Ovary (tissue), 7 donors: ENCODE measurements at regions not wholly inside any gene's neighbourhood (a gene's known extent, or its start where the extent isn't known, plus 50 kb on each side); places are given as distances from the start of the nearest gene placed in this dataset.

Source experiments
- DNase-seq, 5 donors: peaks; one replicate each; pipeline ENCODE4 v3.0.0-alpha.2; 2019 to 2020
- H3K27ac ChIP-seq, 2 donors: fragments of 200-600 bp; one replicate each; pipeline versions ENCODE4 v1.5.1 to v1.8.0; 2019 to 2022
- H3K27me3 ChIP-seq: fragments of 200-600 bp; one replicate; pipeline ENCODE4 v1.8.0; 2022
- H3K36me3 ChIP-seq: fragments of 200-600 bp; sonication (generic); one replicate; pipeline ENCODE4 v1.5.1; 2019
- H3K4me1 ChIP-seq: one replicate; pipeline ENCODE4 v1.8.1; 2013; ENCODE audit warnings: mild to moderate bottlenecking, moderate library complexity; ENCODE audit not compliant: insufficient read depth
- H3K4me3 ChIP-seq: fragments of 200-600 bp; sonication (generic); one replicate; pipeline ENCODE4 v1.5.1; 2017
- H3K9me3 ChIP-seq, 2 donors: fragments of 200-600 bp in 1 of 2; sonication (generic) in 1 of 2; one replicate each; pipeline versions ENCODE4 v1.5.1 to v1.8.1; 2013 to 2019; ENCODE audit warnings: mild to moderate bottlenecking in 1 of 2, moderate library complexity in 1 of 2
- EP300 ChIP-seq: sonication (generic); formaldehyde crosslinking; IDR thresholded peaks from one replicate; pipeline ENCODE4 v1.6.1; 2017; ENCODE audit warnings: antibody characterized with exemption
- POLR2A ChIP-seq: fragments of 450-650 bp; IDR thresholded peaks from one replicate; pipeline ENCODE4 v1.6.1; 2017; ENCODE audit warnings: antibody characterized with exemption, mild to moderate bottlenecking, moderate library complexity
- WGBS, 3 donors: extraction: QIAGEN DNeasy Blood & Tissue Kit in 1 of 3; methylation state at CpG; one replicate each; pipeline versions ENCODE4 v1.1.5 to v1.1.7; 2013 to 2017; 5-methylcytosine and 5-hydroxymethylcytosine counted together
- intact Hi-C, 4 donors: fragments of 100-400 bp; cut with DNase I; formaldehyde crosslinking; loops; one replicate each; pipeline versions ENCODE4 v1.11.0 to v1.15.1; 2022 to 2023
- TF ChIP-seq, protein P1 (sequence below), 3 donors: fragments of 450-650 bp in 2 of 3; fragments of 200-600 bp in 1 of 3; IDR thresholded peaks; one replicate each; pipeline versions ENCODE4 v1.5.1 to v1.8.0; 2016 to 2022; ENCODE audit warnings: antibody characterized with exemption in 3 of 3, mild to moderate bottlenecking in 1 of 3
- donor health status: DM: no; HTN: no; CAD: no; lungs with moderate emphysema.
- donor health status: DM: no; HTN: no; CAD: no.
- donor health status: Bipolar disorder and iron deficiency.
- donor health status: DM: no; HTN: no; CAD: no.
- donor health status: DM: yes; HTN: yes; CAD: no.

DNA sequence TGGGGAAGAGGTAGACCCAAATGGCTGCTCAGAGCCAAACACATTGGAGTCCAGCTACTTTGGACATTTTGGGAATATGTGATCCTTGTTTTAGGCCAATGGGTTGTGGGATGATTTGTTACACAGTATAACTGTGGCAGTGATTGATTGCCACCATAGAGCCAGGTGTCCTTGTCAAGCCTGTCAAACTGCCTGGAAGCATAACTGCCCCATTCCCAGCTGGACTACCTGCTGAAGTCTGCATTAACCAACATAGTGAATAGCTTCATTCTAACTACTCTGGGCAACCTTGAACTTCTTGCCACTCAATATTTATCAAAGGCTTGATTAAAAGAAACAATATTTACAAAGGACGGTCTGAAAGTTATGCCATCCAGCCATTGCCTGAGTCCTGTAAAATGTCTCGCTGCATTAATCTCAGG is 164.7 kb downstream of the LINC00237 start:
- TF ChIP-seq EP300 (no peak), POLR2A (no peak)
- TF ChIP-seq, protein P1, sequence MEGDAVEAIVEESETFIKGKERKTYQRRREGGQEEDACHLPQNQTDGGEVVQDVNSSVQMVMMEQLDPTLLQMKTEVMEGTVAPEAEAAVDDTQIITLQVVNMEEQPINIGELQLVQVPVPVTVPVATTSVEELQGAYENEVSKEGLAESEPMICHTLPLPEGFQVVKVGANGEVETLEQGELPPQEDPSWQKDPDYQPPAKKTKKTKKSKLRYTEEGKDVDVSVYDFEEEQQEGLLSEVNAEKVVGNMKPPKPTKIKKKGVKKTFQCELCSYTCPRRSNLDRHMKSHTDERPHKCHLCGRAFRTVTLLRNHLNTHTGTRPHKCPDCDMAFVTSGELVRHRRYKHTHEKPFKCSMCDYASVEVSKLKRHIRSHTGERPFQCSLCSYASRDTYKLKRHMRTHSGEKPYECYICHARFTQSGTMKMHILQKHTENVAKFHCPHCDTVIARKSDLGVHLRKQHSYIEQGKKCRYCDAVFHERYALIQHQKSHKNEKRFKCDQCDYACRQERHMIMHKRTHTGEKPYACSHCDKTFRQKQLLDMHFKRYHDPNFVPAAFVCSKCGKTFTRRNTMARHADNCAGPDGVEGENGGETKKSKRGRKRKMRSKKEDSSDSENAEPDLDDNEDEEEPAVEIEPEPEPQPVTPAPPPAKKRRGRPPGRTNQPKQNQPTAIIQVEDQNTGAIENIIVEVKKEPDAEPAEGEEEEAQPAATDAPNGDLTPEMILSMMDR (IDR thresholded peaks at IDR 0.05), result no peak
- H3K27ac ChIP-seq, result no peak overlapping the region
- H3K27me3 ChIP-seq, result no peaks in the 10 kb centered on the region
- H3K9me3 ChIP-seq, result no peaks in the 10 kb centered on the region
- no peaks in the 10 kb centered on the region for H3K36me3 ChIP-seq
- intact Hi-C loops, result no loop called here
- H3K4me1 ChIP-seq, result no peaks in the 10 kb centered on the region
- DNase-seq, result no peak
- no peak overlapping the region for H3K4me3 ChIP-seq
- 59 to 81% (median 69%) methylated on average over 2 of the region's 2 CpGs for WGBS, 3 donors

DNA sequence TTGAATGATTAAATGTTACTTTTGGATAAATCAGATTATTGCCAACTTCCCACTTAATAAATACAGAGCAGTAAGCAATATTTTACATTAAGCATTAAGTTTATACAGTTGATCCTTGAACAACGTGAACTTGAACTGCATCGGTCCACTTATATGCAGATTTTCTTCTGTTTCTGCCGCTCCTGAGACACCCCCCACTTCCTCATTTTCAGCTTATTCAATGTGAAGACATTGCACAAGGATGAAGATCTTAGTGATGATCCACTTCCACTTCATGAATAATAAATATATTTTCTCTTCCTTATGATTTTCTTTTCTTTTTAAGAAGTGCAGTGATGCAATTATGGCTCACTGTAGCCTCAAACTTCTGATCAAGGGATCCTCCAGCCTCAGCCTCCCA is 167.2 kb downstream of the LINC00237 start:
- Histone ChIP-seq H3K4me3 (no peak overlapping the region), H3K27ac (no peak overlapping the region), H3K27me3 (no peaks in the 10 kb centered on the region), H3K36me3 (no peaks in the 10 kb centered on the region), H3K4me1 (no peaks in the 10 kb centered on the region), H3K9me3 (no peaks in the 10 kb centered on the region)
- TF ChIP-seq, protein P1 (IDR thresholded peaks at IDR 0.05), result no peak
- TF ChIP-seq POLR2A, result no peak
- TF ChIP-seq EP300, result no peak
- WGBS, 3 donors, result 83 to 85% (median 85%) methylated on average over 3 of the region's 3 CpGs
- no peak for DNase-seq
- intact Hi-C loops, result no loop called here

DNA sequence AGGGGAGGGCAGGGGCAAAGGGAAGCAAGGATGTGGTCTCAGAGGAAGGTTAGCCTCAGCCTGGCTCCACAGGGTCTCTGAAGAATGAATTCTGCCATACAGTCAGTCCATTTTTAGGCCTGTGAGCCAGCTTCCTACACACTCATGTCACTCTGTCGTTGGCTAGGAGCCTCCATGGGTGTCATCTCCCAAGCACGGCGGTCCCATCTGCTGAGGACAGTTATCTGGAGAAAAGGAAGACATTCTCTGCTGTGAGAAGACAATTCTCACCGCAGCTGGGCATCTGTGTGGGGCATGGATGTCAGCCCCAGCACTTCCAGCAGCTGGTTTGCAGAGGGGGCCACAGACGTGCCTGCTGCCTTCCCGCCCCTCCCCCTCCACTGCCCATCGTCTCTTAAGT is 167.6 kb downstream of the LINC00237 start:
- Histone ChIP-seq H3K27me3 (no peaks in the 10 kb centered on the region), H3K36me3 (no peaks in the 10 kb centered on the region), H3K9me3 (no peaks in the 10 kb centered on the region), H3K27ac (no peak overlapping the region), H3K4me1 (no peaks in the 10 kb centered on the region), H3K4me3 (no peak overlapping the region)
- intact Hi-C loops, result no loop called here
- no peak for DNase-seq
- 60 to 80% (median 73%) methylated on average over 7 of the region's 7 CpGs for WGBS, 3 donors
- TF ChIP-seq POLR2A, result no peak
- TF ChIP-seq EP300, result no peak
- TF ChIP-seq, protein P1 (IDR thresholded peaks at IDR 0.05), result no peak

DNA sequence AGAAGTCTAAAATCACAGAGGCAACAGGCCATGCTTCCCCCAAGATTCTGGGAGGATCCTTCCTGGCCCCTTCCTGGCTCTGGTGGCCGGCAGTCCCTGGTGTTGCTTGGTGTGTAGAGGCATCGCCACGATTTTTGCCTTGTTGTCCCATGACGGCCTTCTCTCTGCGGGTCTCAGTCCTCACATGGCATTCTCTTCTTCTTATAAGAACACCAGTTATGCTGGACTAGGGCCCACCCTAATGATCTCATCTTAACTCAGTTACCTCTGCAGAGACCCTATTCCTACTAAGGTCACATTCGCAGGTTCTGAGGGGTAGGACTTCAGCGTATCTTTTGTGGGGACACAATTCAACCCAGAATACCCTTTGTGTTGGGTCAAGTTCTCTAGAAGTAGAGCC is 168.0 kb downstream of the LINC00237 start:
- Histone ChIP-seq H3K27me3 (no peaks in the 10 kb centered on the region), H3K9me3 (no peaks in the 10 kb centered on the region), H3K27ac (no peak overlapping the region), H3K4me3 (no peak overlapping the region), H3K4me1 (no peaks in the 10 kb centered on the region), H3K36me3 (no peaks in the 10 kb centered on the region)
- 86 to 95% (median 89%) methylated on average over 7 of the region's 7 CpGs for WGBS, 3 donors
- TF ChIP-seq POLR2A (no peak), EP300 (no peak)
- TF ChIP-seq, protein P1 (IDR thresholded peaks at IDR 0.05), result no peak
- no peak for DNase-seq
- intact Hi-C loops, result no loop called here
